Keratinocyte (primary cell): ENCODE measurements at regions not wholly inside any gene's neighbourhood (a gene's known extent, or its start where the extent isn't known, plus 50 kb on each side); places are given as distances from the start of the nearest gene placed in this dataset.

Experiments
- DNase-seq: peaks from one replicate; pipeline ENCODE4 v3.0.0-alpha.2; 2011; ENCODE audit warnings: low read depth, missing footprints, low spot score
- FAIRE-seq: peaks from 2 replicates; lab custom pipeline; 2011; peaks lifted over from hg19 to GRCh38; lab: Jason Lieb, UNC
- H2AFZ ChIP-seq: 2 replicates; pipeline ENCODE4 v1.6.0; 2012; ENCODE audit warnings: low read length, control low read depth, inconsistent platforms; ENCODE audit not compliant: control insufficient read depth
- H3K27ac ChIP-seq: 2 replicates; pipeline ENCODE4 v1.5.1; 2011; ENCODE audit warnings: low read length; ENCODE audit not compliant: control insufficient read depth, insufficient read depth
- H3K27me3 ChIP-seq: 3 replicates; pipeline ENCODE4 v1.6.0; 2011; ENCODE audit warnings: low read length; ENCODE audit not compliant: control insufficient read depth, insufficient read depth; ENCODE audit errors: extremely low read depth
- H3K36me3 ChIP-seq, 2 experiments: 2 replicates in 1 of 2; 3 replicates in 1 of 2; pipeline ENCODE4 v1.5.1; 2011; ENCODE audit warnings: low read length in 2 of 2, mild to moderate bottlenecking in 1 of 2; ENCODE audit not compliant: control insufficient read depth in 2 of 2, insufficient read depth in 2 of 2; ENCODE audit errors: extremely low read depth in 1 of 2
- H3K4me1 ChIP-seq: 3 replicates; pipeline ENCODE4 v1.5.1; 2011; ENCODE audit warnings: low read length; ENCODE audit not compliant: control insufficient read depth, insufficient read depth; ENCODE audit errors: extremely low read depth
- H3K4me2 ChIP-seq: 3 replicates; pipeline ENCODE4 v1.6.0; 2011; ENCODE audit warnings: low read depth, low read length; ENCODE audit not compliant: control insufficient read depth, insufficient read depth; ENCODE audit errors: extremely low read depth
- H3K4me3 ChIP-seq, 3 experiments: fragments of 200-600 bp in 1 of 3; sonication (generic) in 1 of 3; 2 replicates in 2 of 3; 3 replicates in 1 of 3; pipeline ENCODE4 v1.5.1; 2011 to 2016; ENCODE audit warnings: low read length in 3 of 3, mild to moderate bottlenecking in 3 of 3, control low read depth in 2 of 3, inconsistent platforms in 1 of 3, low read depth in 1 of 3, mixed read lengths in 1 of 3, mixed run types in 1 of 3, moderate library complexity in 1 of 3; ENCODE audit not compliant: control insufficient read depth in 2 of 3, insufficient read depth in 2 of 3; ENCODE audit errors: extremely low read depth in 1 of 3
- H3K79me2 ChIP-seq: 2 replicates; pipeline ENCODE4 v1.6.0; 2012; ENCODE audit warnings: low read length; ENCODE audit not compliant: control insufficient read depth, insufficient read depth
- H3K9ac ChIP-seq: 3 replicates; pipeline ENCODE4 v1.6.0; 2011; ENCODE audit warnings: low read length; ENCODE audit not compliant: control insufficient read depth, insufficient read depth; ENCODE audit errors: extremely low read depth
- H3K9me1 ChIP-seq: 3 replicates; pipeline ENCODE4 v1.6.0; 2011; ENCODE audit warnings: low read length; ENCODE audit not compliant: control insufficient read depth, insufficient read depth; ENCODE audit errors: extremely low read depth
- H3K9me3 ChIP-seq: 2 replicates; pipeline ENCODE4 v1.5.1; 2012; ENCODE audit warnings: low read depth, low read length; ENCODE audit not compliant: control insufficient read depth
- H4K20me1 ChIP-seq: 3 replicates; pipeline ENCODE4 v1.6.0; 2011; ENCODE audit warnings: low read length; ENCODE audit not compliant: control insufficient read depth, insufficient read depth; ENCODE audit errors: extremely low read depth
- EZH2 ChIP-seq: IDR thresholded peaks from one replicate; pipeline ENCODE4 v1.6.1; 2012; ENCODE audit warnings: inconsistent platforms, mild to moderate bottlenecking, low read length, moderate library complexity
- dilution Hi-C: fragments of 300-500 bp; cut with MboI; formaldehyde crosslinking; loops from one replicate; pipeline ENCODE4 v1.7.0; 2020; ENCODE audit warnings: low sequenced_read_pairs; ENCODE audit not compliant: extremely low pct_ligation_motif_present
- TF ChIP-seq, protein P1 (sequence below), 3 experiments: IDR thresholded peaks in 1 of 3; conservative IDR thresholded peaks in 1 of 3; optimal IDR thresholded peaks in 1 of 3; 2 replicates in 2 of 3; 3 replicates in 1 of 3; pipeline versions ENCODE3 to v1.5.1; 2011; ENCODE audit warnings: low read length in 3 of 3, mild to moderate bottlenecking in 3 of 3, moderate library complexity in 2 of 3, control low read depth in 1 of 3, inconsistent platforms in 1 of 3; ENCODE audit not compliant: insufficient read depth in 2 of 3; ENCODE audit errors: extremely low read depth in 1 of 3

DNA sequence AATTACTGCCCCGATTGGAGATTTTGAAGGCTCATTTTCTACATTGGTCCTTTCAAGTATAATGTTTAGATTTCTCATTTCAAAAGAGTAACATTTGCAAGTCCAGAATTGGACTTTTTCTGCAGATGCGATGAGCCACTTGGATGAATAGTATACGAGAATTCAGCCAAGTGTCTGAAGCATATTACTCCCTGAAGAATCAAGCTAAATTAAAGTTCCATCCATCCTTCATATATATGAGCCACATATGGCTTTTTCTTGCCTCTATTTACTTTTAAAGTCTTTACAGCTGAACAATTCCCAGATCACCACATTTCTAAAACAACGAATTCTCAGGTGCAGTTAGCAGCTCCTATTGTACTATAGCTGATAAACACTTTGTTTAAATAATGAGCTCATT, 288.7 kb downstream of the CEMIP2 start:
- Histone ChIP-seq H3K27me3 (no peaks in the 10 kb centered on the region), H3K9me1 (no peaks in the 10 kb centered on the region), H3K79me2 (no peaks in the 10 kb centered on the region), H3K9ac (no peak overlapping the region), H3K9me3 (no peaks in the 10 kb centered on the region), H2AFZ (no peak overlapping the region), H4K20me1 (no peaks in the 10 kb centered on the region), H3K4me1 (no peaks in the 10 kb centered on the region), H3K36me3 (no peaks in the 10 kb centered on the region), H3K27ac (no peak overlapping the region), H3K4me2 (no peak overlapping the region), H3K4me3 (no peak overlapping the region)
- dilution Hi-C loops, result no loop called here
- DNase-seq (no peak), FAIRE-seq (no peak)
- TF ChIP-seq, protein P1, sequence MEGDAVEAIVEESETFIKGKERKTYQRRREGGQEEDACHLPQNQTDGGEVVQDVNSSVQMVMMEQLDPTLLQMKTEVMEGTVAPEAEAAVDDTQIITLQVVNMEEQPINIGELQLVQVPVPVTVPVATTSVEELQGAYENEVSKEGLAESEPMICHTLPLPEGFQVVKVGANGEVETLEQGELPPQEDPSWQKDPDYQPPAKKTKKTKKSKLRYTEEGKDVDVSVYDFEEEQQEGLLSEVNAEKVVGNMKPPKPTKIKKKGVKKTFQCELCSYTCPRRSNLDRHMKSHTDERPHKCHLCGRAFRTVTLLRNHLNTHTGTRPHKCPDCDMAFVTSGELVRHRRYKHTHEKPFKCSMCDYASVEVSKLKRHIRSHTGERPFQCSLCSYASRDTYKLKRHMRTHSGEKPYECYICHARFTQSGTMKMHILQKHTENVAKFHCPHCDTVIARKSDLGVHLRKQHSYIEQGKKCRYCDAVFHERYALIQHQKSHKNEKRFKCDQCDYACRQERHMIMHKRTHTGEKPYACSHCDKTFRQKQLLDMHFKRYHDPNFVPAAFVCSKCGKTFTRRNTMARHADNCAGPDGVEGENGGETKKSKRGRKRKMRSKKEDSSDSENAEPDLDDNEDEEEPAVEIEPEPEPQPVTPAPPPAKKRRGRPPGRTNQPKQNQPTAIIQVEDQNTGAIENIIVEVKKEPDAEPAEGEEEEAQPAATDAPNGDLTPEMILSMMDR (optimal IDR thresholded peaks at IDR 0.05 in 1 of 3, IDR thresholded peaks at IDR 0.05 in 1 of 3, conservative IDR thresholded peaks at IDR 0.05 in 1 of 3; ENCODE audit: extremely low read depth in 1 of 3, insufficient read depth in 2 of 3, low read length in 3 of 3), result no peak
- no peak for TF ChIP-seq EZH2

DNA sequence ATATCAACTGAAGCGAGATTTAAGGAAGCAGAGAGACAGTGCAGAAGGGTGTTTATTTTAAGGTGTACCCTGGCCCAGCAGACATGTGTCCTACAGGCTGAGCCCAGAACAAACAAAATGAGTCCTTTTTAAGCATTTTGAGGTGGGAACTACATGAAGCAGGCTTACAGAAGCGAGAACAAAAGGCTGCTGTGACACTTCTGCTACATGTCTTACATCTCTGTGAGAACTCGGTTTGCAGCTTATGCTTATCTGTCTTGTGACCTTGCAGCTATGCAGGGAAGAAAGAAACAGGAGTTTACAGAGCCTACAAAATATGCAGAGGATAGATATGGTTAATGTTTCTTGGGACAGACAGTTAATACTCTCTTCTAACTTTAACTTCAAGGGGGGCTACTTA, 295.9 kb downstream of the CEMIP2 start:
- Histone ChIP-seq H3K4me2 (no peak overlapping the region), H3K79me2 (no peaks in the 10 kb centered on the region), H2AFZ (no peak overlapping the region), H3K4me3 (no peak overlapping the region), H3K27me3 (no peaks in the 10 kb centered on the region), H3K9ac (no peak overlapping the region), H4K20me1 (no peaks in the 10 kb centered on the region), H3K27ac (no peak overlapping the region), H3K36me3 (no peaks in the 10 kb centered on the region), H3K9me3 (no peaks in the 10 kb centered on the region), H3K9me1 (no peaks in the 10 kb centered on the region), H3K4me1 (no peaks in the 10 kb centered on the region)
- FAIRE-seq (no peak), DNase-seq (no peak)
- TF ChIP-seq EZH2, result no peak
- TF ChIP-seq, protein P1 (optimal IDR thresholded peaks at IDR 0.05 in 1 of 3, IDR thresholded peaks at IDR 0.05 in 1 of 3, conservative IDR thresholded peaks at IDR 0.05 in 1 of 3; ENCODE audit: extremely low read depth in 1 of 3, insufficient read depth in 2 of 3, low read length in 3 of 3), result no peak
- dilution Hi-C loops, result no loop called here
